Thyroid gland (tissue), 4 donors: ENCODE measurements at regions not wholly inside any gene's neighbourhood (a gene's known extent, or its start where the extent isn't known, plus 50 kb on each side); places are given as distances from the start of the nearest gene placed in this dataset.

Source experiments
- CTCF ChIP-seq, 6 experiments: fragments of 200-600 bp in 3 of 6; fragments of 450-650 bp in 3 of 6; sonication (generic) in 3 of 6; IDR thresholded peaks; one replicate each; pipeline ENCODE4 v1.5.1; 2016 to 2019; ENCODE audit warnings: antibody characterized with exemption in 6 of 6, mild to moderate bottlenecking in 2 of 6, inconsistent platforms in 1 of 6, moderate library complexity in 1 of 6
- POLR2A ChIP-seq, 2 donors: fragments of 450-650 bp; IDR thresholded peaks; one replicate each; pipeline ENCODE4 v1.6.1; 2017; ENCODE audit warnings: antibody characterized with exemption in 2 of 2, mild to moderate bottlenecking in 2 of 2, moderate library complexity in 1 of 2

- TF ChIP-seq POLR2A (IDR thresholded peaks at IDR 0.05) (no peak), CTCF (IDR thresholded peaks at IDR 0.05) (no peak)
These were observed 547.5 kb downstream of the MCTP2 start for GRCh38 chr15:94778840-94779239.
